GM12878 (cell line): ENCODE measurements at regions not wholly inside any gene's neighbourhood (a gene's known extent, or its start where the extent isn't known, plus 50 kb on each side); places are given as distances from the start of the nearest gene placed in this dataset.

Experiments used
- ATAC-seq: fragments of 200-7000 bp; cut with Tn5 transposase; 3 replicates; pipeline ENCODE4 v1.9.1; 2020; ENCODE audit warnings: mild to moderate bottlenecking, moderate library complexity
- BruUV-seq: library from RNA; stranded (reverse); fragments of 400-500 nt; replicated peaks from 2 replicates; lab custom pipeline; 2021; lab: Mats Ljungman, UMichigan
- CTCF ChIA-PET: fragments of 300-600 bp; sonication (Branson Sonifier 250); formaldehyde crosslinking; extraction: SDS; loops from one replicate; lab custom pipeline; 2021; ENCODE audit warnings: inconsistent platforms; lab: Yijun Ruan, JAX
- POLR2A ChIA-PET: fragments of 350-600 bp; formaldehyde crosslinking; extraction: SDS; loops from one replicate; lab custom pipeline; 2021; ENCODE audit warnings: inconsistent platforms; lab: Charles Lee
- RAD21 ChIA-PET: fragments of 300-600 bp; sonication (Branson Sonifier 250); formaldehyde crosslinking; loops from one replicate; lab custom pipeline; 2023; ENCODE audit warnings: antibody characterized with exemption; ENCODE audit not compliant: unreplicated experiment; lab: Charles Lee
- SMC1A ChIA-PET: fragments of 300-600 bp; sonication (Branson Sonifier 250); formaldehyde crosslinking; loops from one replicate; lab custom pipeline; 2023; ENCODE audit not compliant: unreplicated experiment, uncharacterized antibody; lab: Charles Lee
- DNase-seq: peaks from one replicate; pipeline ENCODE4 v3.0.0-alpha.2; 2011; ENCODE audit warnings: low read depth, low spot score
- FAIRE-seq: peaks from 3 replicates; lab custom pipeline; 2011; peaks lifted over from hg19 to GRCh38; lab: Jason Lieb, UNC
- H2AFZ ChIP-seq: 2 replicates; pipeline ENCODE4 v1.6.0; 2011; ENCODE audit warnings: low read depth, low read length, control low read depth; ENCODE audit not compliant: control insufficient read depth
- H3K27ac ChIP-seq: 2 replicates; pipeline ENCODE4 v1.5.1; 2011; ENCODE audit warnings: control low read depth; ENCODE audit not compliant: control insufficient read depth, insufficient read depth
- H3K27me3 ChIP-seq, 2 experiments: replicated peaks in 1 of 2; 2 replicates each; pipeline versions ENCODE4 v1.6.0 to v1.6.1; 2011; ENCODE audit warnings: low read length in 1 of 2; ENCODE audit not compliant: control insufficient read depth in 2 of 2, insufficient read depth in 2 of 2
- H3K36me3 ChIP-seq, 2 experiments: 2 replicates each; pipeline ENCODE4 v1.5.1; 2011; ENCODE audit warnings: low read length in 1 of 2; ENCODE audit not compliant: control insufficient read depth in 2 of 2, insufficient read depth in 2 of 2
- H3K4me1 ChIP-seq: 2 replicates; pipeline ENCODE4 v1.6.1; 2011; ENCODE audit warnings: mild to moderate bottlenecking, low read length, moderate library complexity, mixed read lengths; ENCODE audit not compliant: control insufficient read depth, insufficient read depth
- H3K4me2 ChIP-seq: 2 replicates; pipeline ENCODE4 v1.6.0; 2011; ENCODE audit warnings: control low read depth; ENCODE audit not compliant: control insufficient read depth, insufficient read depth
- H3K4me3 ChIP-seq: fragments of 200-600 bp; sonication (generic); 2 replicates; pipeline ENCODE4 v1.5.1; 2016
- H3K79me2 ChIP-seq: 2 replicates; pipeline ENCODE4 v1.6.0; 2011; ENCODE audit warnings: low read length; ENCODE audit not compliant: control insufficient read depth, insufficient read depth
- H3K9ac ChIP-seq: 2 replicates; pipeline ENCODE4 v1.8.0; 2011; ENCODE audit warnings: low read length, control low read depth, mixed read lengths; ENCODE audit not compliant: control insufficient read depth, insufficient read depth
- H3K9me3 ChIP-seq: replicated peaks from 3 replicates; pipeline ENCODE4 v1.5.1; 2011; ENCODE audit warnings: mild to moderate bottlenecking, low read length; ENCODE audit not compliant: control insufficient read depth, insufficient read depth
- H4K20me1 ChIP-seq: 2 replicates; pipeline ENCODE4 v1.6.0; 2011; ENCODE audit not compliant: control insufficient read depth, insufficient read depth
- ASH2L ChIP-seq: fragments of 300-600, 200-600 bp; sonication (generic); IDR thresholded peaks from 2 replicates; pipeline ENCODE4 v1.6.1; 2017; ENCODE audit warnings: low read depth, mild to moderate bottlenecking, borderline replicate concordance
- CEBPB ChIP-seq, 2 experiments: fragments of 150-350 bp in 1 of 2; IDR thresholded peaks; 2 replicates each; pipeline ENCODE4 v1.6.1; 2012 to 2014; ENCODE audit warnings: low read depth in 2 of 2, low read length in 2 of 2, borderline replicate concordance in 1 of 2, inconsistent platforms in 1 of 2
- DPF2 ChIP-seq: fragments of 450-650 bp; IDR thresholded peaks from 2 replicates; pipeline ENCODE4 v1.6.1; 2017; ENCODE audit warnings: mild to moderate bottlenecking
- FOXK2 ChIP-seq: fragments of 450-650 bp; IDR thresholded peaks from 2 replicates; pipeline ENCODE4 v1.6.1; 2017; ENCODE audit warnings: mild to moderate bottlenecking, moderate library complexity
- FOXM1 ChIP-seq: IDR thresholded peaks from 2 replicates; pipeline ENCODE4 v1.6.1; 2012; ENCODE audit warnings: low read depth, mild to moderate bottlenecking, inconsistent platforms, low read length, moderate library complexity
- MTA2 ChIP-seq: fragments of 450-650 bp; IDR thresholded peaks from 2 replicates; pipeline ENCODE4 v1.6.1; 2016; ENCODE audit warnings: low read depth, mild to moderate bottlenecking, moderate library complexity
- NFYA ChIP-seq: IDR thresholded peaks from 2 replicates; pipeline ENCODE4 v1.6.1; 2011; ENCODE audit warnings: low read depth, mild to moderate bottlenecking, low read length, improper control_type of control experiment, borderline replicate concordance
- RAD51 ChIP-seq: fragments of 450-650 bp; IDR thresholded peaks from 2 replicates; pipeline ENCODE4 v1.6.1; 2016; ENCODE audit warnings: moderate library complexity, mild to moderate bottlenecking, inconsistent platforms
- SRF ChIP-seq, 2 experiments: IDR thresholded peaks; 2 replicates each; pipeline ENCODE4 v1.6.1; 2011; ENCODE audit warnings: low read depth in 2 of 2, low read length in 2 of 2, mild to moderate bottlenecking in 1 of 2, moderate library complexity in 1 of 2
- ZZZ3 ChIP-seq: IDR thresholded peaks from 2 replicates; pipeline ENCODE4 v1.6.1; 2011; ENCODE audit warnings: low read depth; ENCODE audit not compliant: control insufficient read depth, insufficient read length
- WGBS: methylation state at CpG from one replicate; pipeline ENCODE4 v1.1.6; 2016; ENCODE audit warnings: low lambda C conversion rate; ENCODE audit not compliant: insufficient replicate concordance, insufficient coverage; ENCODE audit errors: missing lambda C conversion rate; 5-methylcytosine and 5-hydroxymethylcytosine counted together
- in situ Hi-C: fragments of 300-500 bp; cut with MboI; formaldehyde crosslinking; loops from 9 replicates; pipeline ENCODE4 v1.14.3; 2018; ENCODE audit warnings: mixed read lengths
- intact Hi-C: fragments of 100-400 bp; cut with micrococcal nuclease; formaldehyde crosslinking; loops from one replicate; pipeline ENCODE4 v1.14.2; 2022; ENCODE audit not compliant: unreplicated experiment
- TF ChIP-seq, protein P1 (sequence below): fragments of 450-650 bp; IDR thresholded peaks from 2 replicates; pipeline ENCODE4 v1.6.1; 2016; ENCODE audit warnings: mild to moderate bottlenecking
- TF ChIP-seq, protein P2 (sequence below): fragments of 450-650 bp; IDR thresholded peaks from 2 replicates; pipeline ENCODE4 v1.6.1; 2017; ENCODE audit warnings: mild to moderate bottlenecking, moderate library complexity
- TF ChIP-seq, protein P3 (sequence below): fragments of 450-650 bp; IDR thresholded peaks from 2 replicates; pipeline ENCODE4 v1.6.1; 2017; ENCODE audit warnings: antibody characterized with exemption, mild to moderate bottlenecking, moderate library complexity

DNA sequence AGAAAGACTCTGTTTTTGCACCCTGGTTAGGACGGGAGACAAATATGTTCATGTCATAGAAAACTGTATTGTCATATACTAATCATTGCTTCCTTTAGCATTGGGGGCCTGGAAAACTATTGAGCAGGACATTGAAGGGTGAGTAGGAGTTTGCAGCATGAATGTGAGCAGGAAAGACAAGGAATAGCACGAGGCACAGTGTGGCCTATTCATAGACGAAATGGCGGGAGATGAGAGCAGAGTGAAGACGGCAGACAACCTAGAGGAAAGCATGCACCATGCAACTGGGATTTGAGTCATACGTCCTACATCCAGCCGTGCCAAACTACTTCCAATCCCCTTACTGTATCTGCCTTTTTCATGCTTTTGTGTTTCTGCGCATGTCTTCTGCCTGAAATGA, 508.1 kb downstream of the NTRK3 start:
- ChIA-PET RAD21 (no interaction called here), POLR2A (no interaction called here), SMC1A (interaction anchor here (0.6 kb wide), 1 partner anchor 690 kb away, joined by 3 read pairs; no protein-coding TSS in a partner anchor), CTCF (no interaction called here)
- Histone ChIP-seq H3K27ac (no peak overlapping the region), H2AFZ (no peak overlapping the region), H3K27me3 (no peaks in the 10 kb centered on the region), H3K4me1 (no peaks in the 10 kb centered on the region), H3K4me2 (no peak overlapping the region), H3K79me2 (no peaks in the 10 kb centered on the region)
- TF ChIP-seq DPF2 (no peak), ASH2L (no peak), RAD51 (no peak), ZZZ3 (no peak), SRF (IDR thresholded peaks at IDR 0.05; ENCODE audit: low read depth in 2 of 2, low read length in 2 of 2) (no peak), NFYA (no peak), FOXK2 (no peak), FOXM1 (no peak), MTA2 (no peak), CEBPB (IDR thresholded peaks at IDR 0.05; ENCODE audit: borderline replicate concordance in 1 of 2, low read depth in 2 of 2, low read length in 2 of 2) (no peak)
- TF ChIP-seq, protein P1, sequence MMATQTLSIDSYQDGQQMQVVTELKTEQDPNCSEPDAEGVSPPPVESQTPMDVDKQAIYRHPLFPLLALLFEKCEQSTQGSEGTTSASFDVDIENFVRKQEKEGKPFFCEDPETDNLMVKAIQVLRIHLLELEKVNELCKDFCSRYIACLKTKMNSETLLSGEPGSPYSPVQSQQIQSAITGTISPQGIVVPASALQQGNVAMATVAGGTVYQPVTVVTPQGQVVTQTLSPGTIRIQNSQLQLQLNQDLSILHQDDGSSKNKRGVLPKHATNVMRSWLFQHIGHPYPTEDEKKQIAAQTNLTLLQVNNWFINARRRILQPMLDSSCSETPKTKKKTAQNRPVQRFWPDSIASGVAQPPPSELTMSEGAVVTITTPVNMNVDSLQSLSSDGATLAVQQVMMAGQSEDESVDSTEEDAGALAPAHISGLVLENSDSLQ = no peak
- TF ChIP-seq, protein P2, sequence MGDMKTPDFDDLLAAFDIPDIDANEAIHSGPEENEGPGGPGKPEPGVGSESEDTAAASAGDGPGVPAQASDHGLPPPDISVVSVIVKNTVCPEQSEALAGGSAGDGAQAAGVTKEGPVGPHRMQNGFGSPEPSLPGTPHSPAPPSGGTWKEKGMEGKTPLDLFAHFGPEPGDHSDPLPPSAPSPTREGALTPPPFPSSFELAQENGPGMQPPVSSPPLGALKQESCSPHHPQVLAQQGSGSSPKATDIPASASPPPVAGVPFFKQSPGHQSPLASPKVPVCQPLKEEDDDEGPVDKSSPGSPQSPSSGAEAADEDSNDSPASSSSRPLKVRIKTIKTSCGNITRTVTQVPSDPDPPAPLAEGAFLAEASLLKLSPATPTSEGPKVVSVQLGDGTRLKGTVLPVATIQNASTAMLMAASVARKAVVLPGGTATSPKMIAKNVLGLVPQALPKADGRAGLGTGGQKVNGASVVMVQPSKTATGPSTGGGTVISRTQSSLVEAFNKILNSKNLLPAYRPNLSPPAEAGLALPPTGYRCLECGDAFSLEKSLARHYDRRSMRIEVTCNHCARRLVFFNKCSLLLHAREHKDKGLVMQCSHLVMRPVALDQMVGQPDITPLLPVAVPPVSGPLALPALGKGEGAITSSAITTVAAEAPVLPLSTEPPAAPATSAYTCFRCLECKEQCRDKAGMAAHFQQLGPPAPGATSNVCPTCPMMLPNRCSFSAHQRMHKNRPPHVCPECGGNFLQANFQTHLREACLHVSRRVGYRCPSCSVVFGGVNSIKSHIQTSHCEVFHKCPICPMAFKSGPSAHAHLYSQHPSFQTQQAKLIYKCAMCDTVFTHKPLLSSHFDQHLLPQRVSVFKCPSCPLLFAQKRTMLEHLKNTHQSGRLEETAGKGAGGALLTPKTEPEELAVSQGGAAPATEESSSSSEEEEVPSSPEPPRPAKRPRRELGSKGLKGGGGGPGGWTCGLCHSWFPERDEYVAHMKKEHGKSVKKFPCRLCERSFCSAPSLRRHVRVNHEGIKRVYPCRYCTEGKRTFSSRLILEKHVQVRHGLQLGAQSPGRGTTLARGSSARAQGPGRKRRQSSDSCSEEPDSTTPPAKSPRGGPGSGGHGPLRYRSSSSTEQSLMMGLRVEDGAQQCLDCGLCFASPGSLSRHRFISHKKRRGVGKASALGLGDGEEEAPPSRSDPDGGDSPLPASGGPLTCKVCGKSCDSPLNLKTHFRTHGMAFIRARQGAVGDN = no peak
- TF ChIP-seq, protein P3, sequence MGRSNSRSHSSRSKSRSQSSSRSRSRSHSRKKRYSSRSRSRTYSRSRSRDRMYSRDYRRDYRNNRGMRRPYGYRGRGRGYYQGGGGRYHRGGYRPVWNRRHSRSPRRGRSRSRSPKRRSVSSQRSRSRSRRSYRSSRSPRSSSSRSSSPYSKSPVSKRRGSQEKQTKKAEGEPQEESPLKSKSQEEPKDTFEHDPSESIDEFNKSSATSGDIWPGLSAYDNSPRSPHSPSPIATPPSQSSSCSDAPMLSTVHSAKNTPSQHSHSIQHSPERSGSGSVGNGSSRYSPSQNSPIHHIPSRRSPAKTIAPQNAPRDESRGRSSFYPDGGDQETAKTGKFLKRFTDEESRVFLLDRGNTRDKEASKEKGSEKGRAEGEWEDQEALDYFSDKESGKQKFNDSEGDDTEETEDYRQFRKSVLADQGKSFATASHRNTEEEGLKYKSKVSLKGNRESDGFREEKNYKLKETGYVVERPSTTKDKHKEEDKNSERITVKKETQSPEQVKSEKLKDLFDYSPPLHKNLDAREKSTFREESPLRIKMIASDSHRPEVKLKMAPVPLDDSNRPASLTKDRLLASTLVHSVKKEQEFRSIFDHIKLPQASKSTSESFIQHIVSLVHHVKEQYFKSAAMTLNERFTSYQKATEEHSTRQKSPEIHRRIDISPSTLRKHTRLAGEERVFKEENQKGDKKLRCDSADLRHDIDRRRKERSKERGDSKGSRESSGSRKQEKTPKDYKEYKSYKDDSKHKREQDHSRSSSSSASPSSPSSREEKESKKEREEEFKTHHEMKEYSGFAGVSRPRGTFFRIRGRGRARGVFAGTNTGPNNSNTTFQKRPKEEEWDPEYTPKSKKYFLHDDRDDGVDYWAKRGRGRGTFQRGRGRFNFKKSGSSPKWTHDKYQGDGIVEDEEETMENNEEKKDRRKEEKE = no peak
- TF ChIP-seq, all 136 proteins: peak for 0
- no peak for FAIRE-seq
- Histone ChIP-seq H3K36me3 (no peaks in the 10 kb centered on the region), H3K4me3 (no peak overlapping the region), H3K9me3 (no peaks in the 10 kb centered on the region), H4K20me1 (no peaks in the 10 kb centered on the region), H3K9ac (no peak overlapping the region)
- 37% methylated on average over 8 of the region's 8 CpGs for WGBS
- no TSS peak for BruUV-seq
- in situ Hi-C loops (no loop called here), intact Hi-C loops (no loop called here)
- DNase-seq = no peak
- ATAC-seq = no peak
